ENCODE measurements at regions not wholly inside any gene's neighbourhood (a gene's known extent, or its start where the extent isn't known, plus 50 kb on each side); places are given as distances from the start of the nearest gene placed in this dataset.

DNA sequence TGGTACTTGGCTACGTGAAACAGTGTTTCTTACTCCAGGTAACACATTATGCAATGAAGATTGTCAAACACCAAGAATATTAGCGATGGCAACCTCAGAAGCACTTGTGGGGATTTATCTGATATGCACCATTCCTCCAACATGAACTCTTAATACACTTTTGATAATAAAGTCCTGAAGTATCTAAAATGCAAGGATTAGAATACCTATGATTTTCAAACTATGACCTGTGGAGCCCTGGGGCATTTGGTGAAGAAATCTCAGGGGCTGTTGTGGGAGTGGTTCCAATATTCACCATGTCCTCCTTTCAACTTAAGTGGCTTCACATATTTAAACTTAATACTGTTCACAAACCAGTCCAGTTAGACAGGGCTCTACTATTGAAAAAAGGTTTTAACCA, 214.6 kb upstream of the POU5F2 start:
- TF ChIP-seq CTCF (IDR thresholded peaks at IDR 0.05) (no peak), EZH2 (IDR thresholded peaks at IDR 0.05; ENCODE audit: borderline replicate concordance, insufficient read depth, low read depth, low read length, poor library complexity, severe bottlenecking) (no peak)

Measured in B cell (primary cell).